HG02981 (cell line): ENCODE measurements at regions not wholly inside any gene's neighbourhood (a gene's known extent, or its start where the extent isn't known, plus 50 kb on each side); places are given as distances from the start of the nearest gene placed in this dataset.

Experiments
- ATAC-seq: cut with Tn5 transposase; IDR thresholded peaks from one replicate; pipeline ENCODE4 v1.9.1; 2021; ENCODE audit warnings: mild to moderate bottlenecking, moderate library complexity; ENCODE audit not compliant: unreplicated experiment

GRCh38 chr4:33283818-33284217 is 2563.6 kb downstream of the PCDH7 start:
- no peak for ATAC-seq

- ATAC-seq, result no peak
These were observed 2576.8 kb downstream of the PCDH7 start for GRCh38 chr4:33296876-33297455.

DNA sequence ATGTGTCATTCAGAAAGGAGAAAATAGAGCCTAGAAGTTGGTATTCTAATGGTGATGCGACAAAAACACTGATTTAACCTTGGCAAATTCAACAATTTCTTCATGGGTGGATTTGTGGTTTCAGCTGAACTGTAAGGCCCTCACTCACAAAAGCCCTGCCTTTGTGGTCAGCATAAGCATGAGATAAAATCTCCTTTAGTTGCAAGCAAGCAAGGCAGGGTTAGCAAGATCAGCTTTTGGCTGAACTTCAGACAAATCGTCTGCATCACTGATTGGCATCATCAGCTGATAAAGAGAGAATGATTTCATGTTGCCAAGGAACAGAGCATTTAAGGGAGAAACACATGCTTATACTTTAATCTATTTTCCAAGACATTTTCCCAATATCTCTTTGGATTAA is 2582.2 kb downstream of the PCDH7 start:
- no peak for ATAC-seq

DNA sequence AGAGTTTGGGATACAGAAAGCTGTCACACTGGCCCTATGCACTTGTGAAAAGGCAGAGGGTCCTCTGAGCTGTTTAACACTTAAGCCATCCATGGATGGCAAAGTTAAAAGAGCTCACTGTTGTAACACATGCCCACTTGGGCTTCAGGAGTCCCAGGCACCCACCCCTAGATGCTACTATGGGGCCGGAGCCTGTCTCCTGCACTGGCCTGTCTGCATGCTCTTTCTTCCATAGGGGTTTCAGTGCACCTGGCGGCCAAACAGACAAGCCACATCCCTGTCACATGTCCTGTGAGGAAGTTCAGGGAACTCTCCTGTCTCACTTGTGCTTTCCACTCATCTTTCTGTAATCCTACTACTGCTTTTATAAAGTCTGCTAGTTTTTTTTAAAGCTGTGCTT is 2586.0 kb downstream of the PCDH7 start:
- ATAC-seq, result no peak

GRCh38 chr4:33316033-33316432 is 2595.9 kb downstream of the PCDH7 start:
- no peak for ATAC-seq

- ATAC-seq, result no peak
These were observed 2596.4 kb downstream of the PCDH7 start for GRCh38 chr4:33316578-33316977.

- no peak for ATAC-seq
These were observed 2603.2 kb downstream of the PCDH7 start for GRCh38 chr4:33323393-33323792.

GRCh38 chr4:33334416-33334815 is 2614.2 kb downstream of the PCDH7 start:
- no peak for ATAC-seq

GRCh38 chr4:33339762-33340161 is 2619.6 kb downstream of the PCDH7 start:
- no peak for ATAC-seq

DNA sequence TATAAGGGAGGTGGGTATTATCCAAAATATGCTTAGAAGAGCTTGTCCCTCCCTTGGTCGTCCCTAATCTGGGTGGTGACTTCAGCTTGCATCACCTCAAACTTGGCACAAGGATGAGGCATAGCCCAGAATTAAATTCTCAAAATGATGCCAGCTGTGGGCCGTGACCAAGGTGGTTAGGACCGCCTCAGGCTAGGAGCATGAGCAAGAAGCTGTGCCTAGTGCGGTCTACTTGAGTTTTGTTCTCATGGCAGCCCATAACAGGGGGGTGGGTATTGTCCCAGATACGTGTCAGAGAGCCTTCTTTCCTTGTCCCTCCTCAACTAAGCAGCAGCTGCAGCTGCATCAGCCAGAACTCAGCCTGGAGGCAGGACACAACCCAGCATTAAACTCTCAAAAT is 2620.0 kb downstream of the PCDH7 start:
- no peak for ATAC-seq

GRCh38 chr4:33349376-33349775 is 2629.2 kb downstream of the PCDH7 start:
- no peak for ATAC-seq

DNA sequence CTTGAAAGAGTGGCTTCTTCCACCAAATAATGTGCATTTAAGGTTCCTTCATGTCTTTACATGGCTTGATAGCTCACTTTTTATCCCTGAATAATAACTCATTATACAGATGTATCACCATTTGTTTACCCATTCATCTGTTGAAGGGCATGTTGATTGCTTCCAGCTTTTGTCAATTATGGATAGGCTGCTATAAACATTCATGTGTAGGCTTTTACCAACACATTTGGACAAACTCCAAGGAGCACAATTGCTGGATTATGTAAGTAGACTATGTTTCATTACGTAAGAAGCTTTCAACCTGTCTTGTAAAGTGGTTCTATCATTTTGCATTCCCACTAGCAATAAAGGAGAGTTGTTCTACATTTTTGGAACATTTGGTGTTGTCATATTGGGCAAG is 2637.0 kb downstream of the PCDH7 start:
- no peak for ATAC-seq

GRCh38 chr4:33369446-33369845 is 2649.3 kb downstream of the PCDH7 start:
- ATAC-seq, result no peak

DNA sequence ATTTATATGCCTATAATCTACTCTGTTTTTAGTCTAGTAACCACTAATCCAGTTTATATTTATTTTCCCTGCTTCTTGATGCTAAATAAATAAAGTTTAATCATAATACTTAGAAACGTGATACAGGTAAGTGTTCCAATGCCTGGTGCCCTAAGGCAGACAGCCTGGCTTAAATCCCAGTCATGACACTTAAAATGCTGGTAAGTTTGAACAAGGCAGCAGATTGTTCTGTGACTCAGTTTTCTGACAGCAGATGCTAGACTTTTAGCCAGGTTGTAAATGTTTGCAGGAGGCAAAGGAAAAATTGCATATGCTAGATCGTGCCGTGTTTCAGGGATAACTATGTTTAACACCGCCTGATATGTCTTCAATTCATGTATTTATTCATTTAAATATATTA is 2661.6 kb downstream of the PCDH7 start:
- ATAC-seq, result no peak

GRCh38 chr4:33386764-33387163 is 2666.6 kb downstream of the PCDH7 start:
- no peak for ATAC-seq

GRCh38 chr4:33390976-33391375 is 2670.8 kb downstream of the PCDH7 start:
- no peak for ATAC-seq

DNA sequence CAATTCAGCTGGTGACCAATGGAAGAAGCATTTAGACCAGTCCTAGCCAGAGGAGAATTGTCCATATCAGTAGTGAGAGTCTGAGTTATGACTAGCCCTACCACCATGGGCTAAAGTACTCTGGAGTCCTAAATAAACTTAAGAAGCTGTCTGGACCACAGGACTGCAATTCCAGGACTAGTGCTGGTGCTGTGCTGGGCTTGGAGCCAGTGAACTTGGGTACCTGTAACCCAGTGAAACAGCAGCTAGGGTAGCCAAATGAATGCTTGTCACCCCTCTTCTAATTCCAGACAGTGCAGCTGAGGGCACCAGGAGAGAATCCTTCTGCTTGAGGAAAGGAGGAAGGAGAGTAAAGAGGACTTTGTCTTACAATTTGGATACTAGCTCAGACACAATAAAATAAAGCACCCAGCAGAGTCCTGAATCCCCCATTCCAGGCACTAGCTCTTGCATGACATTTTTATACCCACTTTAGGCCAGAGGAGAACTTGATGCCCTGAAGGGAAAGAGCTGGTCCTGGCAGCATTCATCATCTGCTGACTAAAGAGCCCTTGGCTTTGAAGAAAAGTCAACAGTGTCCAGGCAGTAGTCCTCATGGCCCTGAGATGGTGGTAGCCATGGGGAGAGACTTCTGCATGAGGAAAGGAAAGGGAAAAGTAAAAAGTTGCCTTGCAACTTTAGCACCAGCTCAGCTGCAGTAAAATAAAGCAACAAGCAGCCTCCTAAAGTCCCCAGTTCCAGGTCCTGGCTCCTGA is 2675.7 kb downstream of the PCDH7 start:
- no peak for ATAC-seq

DNA sequence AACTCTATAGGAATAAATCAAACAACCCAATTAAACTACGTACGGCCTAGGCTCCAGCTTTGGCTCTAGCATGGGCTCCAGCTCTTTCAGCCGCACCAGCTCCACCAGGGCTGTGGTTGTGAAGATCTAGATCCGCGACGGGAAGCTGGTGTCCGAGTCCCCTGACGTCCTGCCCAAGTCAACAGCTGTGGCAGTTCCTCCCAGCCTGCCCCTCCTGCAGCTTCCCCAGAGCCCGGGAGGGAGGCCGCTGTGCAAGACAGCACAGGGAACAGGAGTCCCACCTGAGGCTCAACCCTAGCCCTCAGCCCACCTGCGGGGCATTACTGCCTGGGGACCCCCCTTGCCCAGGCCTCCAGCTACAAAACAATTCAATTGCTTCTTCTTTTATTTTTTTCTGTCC is 2680.3 kb downstream of the PCDH7 start:
- no peak for ATAC-seq

- ATAC-seq, result no peak
These were observed 2687.3 kb downstream of the PCDH7 start for GRCh38 chr4:33407496-33407895.

- ATAC-seq, result peak; percentile 61
These were observed 2691.0 kb downstream of the PCDH7 start for GRCh38 chr4:33411182-33411581.

GRCh38 chr4:33421887-33422286 is 2701.7 kb downstream of the PCDH7 start:
- no peak for ATAC-seq

DNA sequence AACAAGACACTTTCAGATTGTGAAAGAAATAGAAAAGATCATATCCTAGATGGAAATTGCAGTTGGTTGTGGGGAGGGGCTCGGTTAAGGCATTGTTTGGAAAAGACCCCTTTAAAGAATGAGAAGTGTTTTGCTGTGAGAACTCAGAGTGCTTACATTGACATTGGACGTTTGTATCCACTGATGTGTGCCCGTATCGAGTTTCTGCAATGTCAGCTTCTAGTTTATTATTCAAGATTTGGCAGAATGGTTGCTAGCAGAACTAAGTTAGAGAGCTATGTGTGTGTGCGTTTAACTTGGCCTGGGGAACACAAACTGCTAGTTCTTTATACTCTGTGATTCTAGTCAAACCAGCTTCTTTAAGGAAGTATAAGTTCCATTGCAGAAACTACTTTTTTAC is 2702.5 kb downstream of the PCDH7 start:
- ATAC-seq, result no peak

GRCh38 chr4:33425936-33426335 is 2705.8 kb downstream of the PCDH7 start:
- ATAC-seq, result no peak
